22Rv1 (cell line): ENCODE measurements at regions not wholly inside any gene's neighbourhood (a gene's known extent, or its start where the extent isn't known, plus 50 kb on each side); places are given as distances from the start of the nearest gene placed in this dataset.

Experiments used
- ZFX ChIP-seq: fragments of 450-650 bp; IDR thresholded peaks from 2 replicates; pipeline ENCODE4 v1.6.1; 2017; ENCODE audit warnings: antibody characterized with exemption, borderline replicate concordance
- TF ChIP-seq, protein P1 (sequence below): fragments of 450-650 bp; IDR thresholded peaks from 2 replicates; pipeline ENCODE4 v1.5.1; 2017; ENCODE audit warnings: mild to moderate bottlenecking

- TF ChIP-seq, protein P1, sequence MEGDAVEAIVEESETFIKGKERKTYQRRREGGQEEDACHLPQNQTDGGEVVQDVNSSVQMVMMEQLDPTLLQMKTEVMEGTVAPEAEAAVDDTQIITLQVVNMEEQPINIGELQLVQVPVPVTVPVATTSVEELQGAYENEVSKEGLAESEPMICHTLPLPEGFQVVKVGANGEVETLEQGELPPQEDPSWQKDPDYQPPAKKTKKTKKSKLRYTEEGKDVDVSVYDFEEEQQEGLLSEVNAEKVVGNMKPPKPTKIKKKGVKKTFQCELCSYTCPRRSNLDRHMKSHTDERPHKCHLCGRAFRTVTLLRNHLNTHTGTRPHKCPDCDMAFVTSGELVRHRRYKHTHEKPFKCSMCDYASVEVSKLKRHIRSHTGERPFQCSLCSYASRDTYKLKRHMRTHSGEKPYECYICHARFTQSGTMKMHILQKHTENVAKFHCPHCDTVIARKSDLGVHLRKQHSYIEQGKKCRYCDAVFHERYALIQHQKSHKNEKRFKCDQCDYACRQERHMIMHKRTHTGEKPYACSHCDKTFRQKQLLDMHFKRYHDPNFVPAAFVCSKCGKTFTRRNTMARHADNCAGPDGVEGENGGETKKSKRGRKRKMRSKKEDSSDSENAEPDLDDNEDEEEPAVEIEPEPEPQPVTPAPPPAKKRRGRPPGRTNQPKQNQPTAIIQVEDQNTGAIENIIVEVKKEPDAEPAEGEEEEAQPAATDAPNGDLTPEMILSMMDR = no peak
- TF ChIP-seq ZFX = no peak
Measured at GRCh38 chr13:79710376-79710775, 229.4 kb downstream of the NDFIP2 start.
